Ecto neural progenitor cell (in vitro differentiated cells): ENCODE measurements at regions not wholly inside any gene's neighbourhood (a gene's known extent, or its start where the extent isn't known, plus 50 kb on each side); places are given as distances from the start of the nearest gene placed in this dataset.
"Not testable (repeated sequence)": the region's sequence is repeated elsewhere in the genome, so short reads cannot be mapped to it uniquely, and the experiment has no call there.

Experiments used
- DNase-seq: peaks from one replicate; pipeline ENCODE4 v3.0.0-alpha.2; 2018; ENCODE audit warnings: low spot score

DNA sequence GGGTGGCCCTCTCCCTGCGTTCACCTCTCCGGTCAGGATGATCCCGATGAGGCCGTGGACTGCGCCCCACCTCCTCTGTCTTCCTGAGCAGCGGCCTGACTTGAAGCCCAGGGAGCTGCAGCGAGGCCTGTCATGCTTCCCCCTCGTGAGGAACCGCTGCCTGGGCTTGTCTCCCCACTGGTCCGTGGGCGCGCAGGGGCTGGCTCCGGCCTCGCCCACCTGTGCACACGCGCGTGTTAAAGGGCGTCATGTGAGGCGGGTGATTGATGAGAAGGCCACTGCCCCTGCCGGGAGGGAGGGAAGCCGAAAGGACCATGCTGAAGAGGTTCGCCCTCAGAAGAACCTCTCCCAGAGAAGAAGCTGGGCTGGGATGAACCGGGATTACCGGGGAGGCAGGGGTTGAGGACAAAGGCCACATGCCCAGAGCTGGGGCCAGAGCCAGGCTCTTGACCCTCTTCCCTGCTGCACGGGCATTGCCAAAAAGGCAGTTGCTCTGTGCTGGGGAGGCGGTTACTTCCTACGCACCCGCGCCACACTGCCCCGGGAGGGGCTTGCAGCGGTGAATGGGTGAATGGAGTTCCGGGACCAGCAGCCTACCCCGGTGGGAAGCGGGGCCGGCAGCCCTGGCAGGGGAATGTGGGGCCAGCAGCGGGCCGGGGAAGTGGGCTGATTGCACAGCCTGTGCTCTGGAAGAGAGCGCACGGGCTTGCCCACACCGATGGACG, 85.9 kb upstream of the GSE1 start:
- no peak for DNase-seq

GRCh38 chr16:85527767-85528297, 85.3 kb upstream of the GSE1 start:
- no peak for DNase-seq

DNA sequence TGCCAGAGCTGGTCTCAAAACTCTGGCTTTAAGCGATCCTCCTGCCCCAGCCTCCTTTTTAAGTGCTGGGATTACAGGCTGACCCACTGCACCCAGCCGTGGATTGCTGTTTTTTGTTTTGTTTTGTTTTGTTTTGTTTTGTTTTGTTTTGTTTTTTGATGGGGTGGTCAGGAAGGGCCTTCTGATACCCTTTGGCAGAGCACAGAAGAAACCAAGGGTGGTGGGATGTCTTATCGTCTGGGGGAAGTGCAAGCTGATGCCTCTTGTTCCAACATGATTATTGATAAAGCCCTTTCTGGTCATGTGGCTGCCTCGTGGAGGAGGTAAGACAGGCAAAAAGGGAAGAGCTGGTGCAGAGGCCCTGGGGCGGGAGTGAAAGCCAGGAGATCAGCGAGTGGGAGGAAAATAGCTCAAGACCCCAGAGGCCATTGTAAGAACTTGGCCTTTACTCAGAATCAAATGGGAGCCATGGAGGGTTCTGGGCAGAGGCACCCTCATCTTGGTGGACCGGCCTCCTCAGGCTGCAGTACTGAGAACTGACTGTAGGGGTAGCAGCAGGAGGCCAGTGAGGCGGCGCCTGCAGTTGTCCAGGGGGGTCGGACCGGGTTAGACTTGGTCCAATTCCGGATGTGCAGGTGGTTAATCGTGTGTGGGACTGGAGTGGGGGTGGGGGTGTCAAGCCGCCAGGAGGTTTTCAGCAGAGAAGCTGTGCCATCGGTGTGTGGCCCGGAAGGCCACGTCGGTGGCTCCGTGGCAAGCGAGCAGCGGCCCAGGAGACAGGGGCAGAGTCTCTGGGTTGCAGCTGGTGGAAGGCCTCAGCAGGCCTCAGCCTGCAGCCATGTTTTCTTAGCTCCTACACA, 84.4 kb upstream of the GSE1 start:
- no peak for DNase-seq

DNA sequence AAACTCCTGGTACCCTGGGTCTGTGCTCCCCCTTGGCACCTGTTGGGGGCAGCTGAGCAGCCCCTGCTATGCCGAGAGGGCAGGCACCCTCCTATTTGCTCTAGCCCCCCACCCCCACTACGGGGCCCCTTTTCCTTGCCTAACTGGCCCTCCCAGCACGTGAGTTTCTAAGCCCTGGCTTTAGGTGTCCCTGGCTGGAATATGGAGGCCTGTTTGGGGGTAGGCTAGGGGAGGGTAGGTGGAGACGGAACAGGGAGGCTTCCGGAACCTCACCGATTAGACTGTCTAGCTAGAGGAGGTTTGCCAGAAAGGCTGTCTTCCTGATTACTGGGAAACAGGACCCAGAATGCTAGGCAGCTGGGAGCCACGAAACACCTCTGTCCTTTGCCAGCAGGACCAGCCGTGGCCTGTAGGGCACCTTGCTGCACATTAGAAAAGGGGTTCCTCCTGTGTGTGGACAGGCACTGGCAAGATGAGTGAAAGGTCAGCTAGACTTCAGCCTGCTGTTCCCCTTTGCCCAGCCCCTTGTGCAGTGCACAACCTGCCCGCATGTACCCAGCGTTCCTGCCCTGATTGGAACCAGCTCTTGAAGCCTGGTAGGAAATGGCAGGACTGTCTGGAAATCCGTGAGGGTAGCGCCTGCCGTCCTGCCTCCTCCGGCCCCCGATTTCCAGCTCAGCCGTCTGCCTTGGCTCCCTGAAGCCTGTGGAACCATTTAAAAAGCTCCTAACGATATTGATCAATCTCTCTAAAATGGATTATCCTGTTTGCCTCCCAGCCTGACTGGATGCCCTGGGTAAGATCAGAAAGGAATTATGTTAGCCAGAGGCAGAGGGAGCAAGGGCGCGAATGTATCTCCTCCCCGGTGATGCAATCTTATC, 83.4 kb upstream of the GSE1 start:
- no peak for DNase-seq

- DNase-seq, result no peak
Measured at GRCh38 chr16:85530370-85530739, 82.8 kb upstream of the GSE1 start.

DNA sequence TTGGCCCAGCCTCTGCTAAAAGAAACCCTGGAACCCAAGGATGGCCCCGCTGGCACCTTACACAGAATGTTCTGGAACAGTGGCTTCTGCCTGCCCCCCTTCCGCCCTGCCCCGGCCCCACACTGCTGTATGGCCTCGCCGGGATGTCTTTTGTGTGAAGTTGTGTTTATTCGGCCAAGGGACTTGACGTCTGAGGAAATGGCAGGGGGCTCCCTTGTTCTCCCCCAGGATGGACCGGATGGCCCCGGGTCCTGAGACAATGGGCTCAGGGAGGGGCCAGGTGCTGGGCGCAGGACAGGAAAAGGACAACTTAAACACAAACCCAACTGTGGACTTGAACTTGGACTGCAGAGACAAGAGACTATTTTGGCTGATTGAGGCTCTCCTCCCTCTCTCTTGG, 81.6 kb upstream of the GSE1 start:
- no peak for DNase-seq

- no peak for DNase-seq
Measured at GRCh38 chr16:85532147-85532546, 81.0 kb upstream of the GSE1 start.

- DNase-seq, result not testable (repeated sequence)
Measured at GRCh38 chr16:85533593-85533992, 79.5 kb upstream of the GSE1 start.

- DNase-seq, result no peak
Measured at GRCh38 chr16:85534536-85535351, 78.4 kb upstream of the GSE1 start.

GRCh38 chr16:85535352-85536072, 77.6 kb upstream of the GSE1 start:
- DNase-seq, result no peak

DNA sequence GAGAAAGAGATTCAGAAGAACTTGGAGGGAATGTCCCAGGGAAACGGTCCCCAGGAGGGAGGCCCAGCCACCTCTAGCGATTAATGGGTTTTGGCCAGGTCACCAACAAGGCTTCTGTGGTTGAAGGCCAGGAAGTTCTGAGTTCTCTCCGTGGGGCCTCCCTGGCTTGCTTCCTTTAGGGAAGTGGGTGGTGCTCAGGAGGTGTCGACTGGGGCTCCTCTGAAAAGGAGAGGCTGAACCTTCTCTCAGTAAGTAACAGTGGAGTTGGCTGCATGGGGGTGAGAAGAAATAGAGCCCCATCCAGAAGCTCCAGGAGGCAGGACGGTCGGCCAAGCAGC, 77.1 kb upstream of the GSE1 start:
- no peak for DNase-seq

- DNase-seq, result no peak
Measured at GRCh38 chr16:85536411-85537330, 76.5 kb upstream of the GSE1 start.

- DNase-seq, result no peak
Measured at GRCh38 chr16:85537331-85537788, 75.8 kb upstream of the GSE1 start.

GRCh38 chr16:85537795-85538401, 75.2 kb upstream of the GSE1 start:
- no peak for DNase-seq

GRCh38 chr16:85539084-85539483, 74.0 kb upstream of the GSE1 start:
- DNase-seq, result no peak

- no peak for DNase-seq
Measured at GRCh38 chr16:85539629-85540291, 73.4 kb upstream of the GSE1 start.

- DNase-seq, result no peak
Measured at GRCh38 chr16:85541181-85541580, 71.9 kb upstream of the GSE1 start.

- no peak for DNase-seq
Measured at GRCh38 chr16:85541619-85541979, 71.5 kb upstream of the GSE1 start.
